HG03095 (cell line): ENCODE measurements at regions not wholly inside any gene's neighbourhood (a gene's known extent, or its start where the extent isn't known, plus 50 kb on each side); places are given as distances from the start of the nearest gene placed in this dataset.

Source experiments
- ATAC-seq: cut with Tn5 transposase; IDR thresholded peaks from one replicate; pipeline ENCODE4 v1.9.1; 2021; ENCODE audit warnings: moderate library complexity; ENCODE audit not compliant: unreplicated experiment

DNA sequence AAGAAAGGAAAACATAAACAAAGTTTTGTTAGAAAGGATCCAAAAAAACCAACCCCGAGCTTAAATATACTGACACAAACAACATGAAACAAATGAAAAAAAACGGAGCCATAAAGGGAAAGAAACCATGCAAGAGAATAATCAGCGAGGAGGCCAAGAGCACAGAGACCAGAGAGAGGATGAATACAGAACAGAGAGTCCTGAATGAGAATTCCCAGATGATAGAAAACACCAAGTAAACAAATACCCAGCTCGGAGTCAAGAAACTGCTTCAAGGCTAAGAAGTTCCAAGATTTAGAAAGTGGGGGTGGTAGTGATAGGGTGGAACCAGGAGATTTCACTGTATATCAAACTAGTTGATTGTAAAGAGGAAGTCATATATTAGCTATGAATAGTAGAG is 313.3 kb downstream of the OSR1 start:
- ATAC-seq = no peak

DNA sequence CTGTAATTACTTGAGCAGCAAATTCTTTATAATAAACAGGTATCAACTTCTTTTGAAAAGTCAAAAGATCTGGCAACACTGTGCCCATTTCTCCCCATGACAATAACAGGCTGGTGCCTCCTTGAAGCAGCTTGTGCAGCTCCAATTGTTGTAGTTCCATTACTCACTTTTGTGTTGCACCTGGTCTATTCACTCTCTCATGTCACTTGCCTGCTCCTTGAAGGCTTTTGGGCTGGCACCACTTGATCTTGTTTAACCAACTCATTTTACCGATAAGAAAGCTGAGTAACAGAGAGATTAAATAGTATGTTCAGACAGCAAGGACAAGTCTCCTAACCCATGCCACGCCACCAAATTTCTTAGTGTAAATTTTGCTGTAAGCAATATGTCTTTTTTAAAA is 314.5 kb downstream of the OSR1 start:
- no peak for ATAC-seq

DNA sequence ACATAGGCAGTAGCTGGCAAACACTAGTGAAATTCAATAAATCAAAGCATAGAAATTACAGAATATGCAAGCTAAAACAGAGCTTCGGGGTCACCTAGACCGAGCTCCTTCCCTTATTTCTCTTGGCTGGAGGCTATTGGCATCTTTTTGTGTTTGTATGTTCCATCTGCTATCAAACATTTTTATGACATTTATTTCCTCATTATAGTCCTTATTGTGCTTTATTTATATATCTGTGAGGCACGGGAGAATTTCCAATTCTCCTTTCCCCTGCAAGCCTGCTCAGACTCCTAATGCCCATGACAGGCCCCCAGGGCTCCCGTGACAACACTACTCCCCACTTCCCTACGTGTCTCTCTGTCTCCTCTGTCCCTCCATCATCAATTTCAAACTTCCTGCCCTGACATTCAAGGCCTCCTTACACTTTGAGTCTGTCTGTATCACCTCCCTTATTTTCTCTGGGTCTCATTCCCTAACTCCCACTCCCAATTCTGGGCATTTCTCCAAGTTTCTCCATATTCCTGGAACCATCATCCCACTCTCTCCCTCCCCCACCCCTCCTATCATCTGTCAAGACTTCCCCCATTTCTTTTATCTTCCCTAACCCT is 316.9 kb downstream of the OSR1 start:
- no peak for ATAC-seq

DNA sequence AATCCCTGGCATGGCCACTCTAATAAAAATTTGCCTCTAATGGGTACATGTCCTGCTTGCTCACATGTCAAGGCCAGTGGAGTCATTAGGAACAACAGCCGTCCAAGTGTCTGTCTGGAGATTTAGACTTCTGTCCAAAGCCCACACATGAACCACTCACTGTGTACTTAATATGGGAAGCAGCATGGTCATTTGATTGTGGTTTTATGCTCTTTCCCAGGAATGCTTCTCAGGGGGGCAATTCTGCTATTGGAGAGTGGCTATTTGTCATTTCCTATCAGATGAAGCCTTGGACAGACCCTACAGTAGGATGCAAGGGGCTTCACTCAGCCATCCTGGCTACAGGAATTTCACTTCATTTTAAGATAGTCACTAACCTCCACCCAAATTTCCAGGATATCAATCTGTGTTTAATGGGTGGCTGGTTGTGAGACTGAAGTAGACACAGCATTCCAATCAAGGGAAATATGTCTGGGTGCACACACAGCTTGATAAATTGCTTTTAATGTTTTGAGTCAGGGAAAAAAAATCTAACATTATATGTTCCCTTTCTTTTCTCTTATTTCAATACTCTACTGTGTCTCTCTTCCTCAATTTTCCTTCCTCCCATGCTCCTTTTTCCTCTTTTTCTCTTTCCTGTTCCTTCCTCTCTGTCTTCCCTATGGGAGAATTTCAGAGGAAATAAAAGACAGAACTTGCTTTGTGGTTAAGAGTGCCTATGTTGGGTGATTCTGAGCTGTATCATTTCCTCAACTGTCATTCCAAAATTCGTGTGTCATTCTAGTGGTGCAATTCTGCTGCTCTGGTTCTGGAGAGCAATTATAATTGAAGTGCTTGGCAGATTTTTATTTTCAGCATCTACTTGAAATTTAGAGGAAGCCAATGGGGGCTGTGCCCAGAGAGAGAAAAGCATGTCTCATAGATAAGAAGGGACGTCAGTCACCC is 320.1 kb downstream of the OSR1 start:
- no peak for ATAC-seq

DNA sequence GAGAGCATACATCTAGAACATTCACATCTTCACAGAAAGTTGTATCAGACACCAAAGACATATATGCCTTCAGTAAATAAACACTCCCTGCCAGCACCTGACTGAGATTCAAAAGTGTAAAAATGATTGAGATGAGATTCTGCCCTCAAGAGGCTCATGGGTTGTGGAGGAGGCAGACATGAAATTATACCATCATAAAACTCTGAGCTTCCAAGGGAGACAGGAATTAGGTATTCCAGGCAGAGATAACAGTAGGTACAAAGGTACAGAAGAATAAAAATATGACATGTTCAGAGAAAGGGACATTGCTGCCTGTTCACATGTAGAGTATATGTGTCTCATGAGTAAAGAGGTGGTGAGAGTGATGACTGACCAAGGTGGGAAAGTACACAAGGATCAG is 322.3 kb downstream of the OSR1 start:
- ATAC-seq = no peak

DNA sequence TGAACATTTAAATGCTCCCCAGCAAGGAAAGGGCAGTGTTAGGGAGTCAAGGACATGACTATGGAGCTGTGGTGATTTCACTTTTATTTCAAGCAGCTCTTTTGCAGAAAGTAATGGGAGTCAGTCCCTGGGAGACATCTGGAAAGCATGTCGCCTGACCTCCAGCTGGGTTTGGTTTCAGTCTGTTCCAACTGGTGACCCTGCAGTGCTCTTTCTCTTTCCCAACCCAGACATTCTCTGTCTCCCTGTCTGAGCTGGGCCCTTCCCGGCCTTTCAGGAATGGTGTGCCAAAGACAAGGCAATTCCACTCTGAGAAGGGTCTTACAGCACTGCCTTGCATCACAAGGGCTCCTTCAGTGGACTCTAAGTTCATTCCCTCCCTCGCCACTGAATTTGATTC is 323.2 kb downstream of the OSR1 start:
- ATAC-seq = no peak

DNA sequence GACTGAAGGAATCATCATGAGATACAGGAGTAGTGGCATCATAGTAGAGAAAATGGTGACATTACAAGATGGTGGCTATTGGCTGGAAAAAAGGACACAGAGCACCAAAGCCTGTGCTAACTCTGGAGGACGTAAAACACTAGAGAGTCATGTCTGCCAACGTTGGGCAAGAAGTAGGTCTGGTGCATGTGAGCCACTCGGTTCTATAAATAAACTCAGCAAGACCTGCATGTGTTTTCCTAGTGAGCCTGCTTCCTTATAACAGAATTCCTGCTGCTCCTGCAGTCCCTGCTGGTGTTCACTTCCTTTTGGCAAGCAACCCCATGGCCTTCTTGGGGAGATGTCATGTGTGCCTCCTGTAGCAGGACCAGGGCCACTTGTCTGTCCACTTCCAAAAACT is 325.2 kb downstream of the OSR1 start:
- ATAC-seq = no peak

DNA sequence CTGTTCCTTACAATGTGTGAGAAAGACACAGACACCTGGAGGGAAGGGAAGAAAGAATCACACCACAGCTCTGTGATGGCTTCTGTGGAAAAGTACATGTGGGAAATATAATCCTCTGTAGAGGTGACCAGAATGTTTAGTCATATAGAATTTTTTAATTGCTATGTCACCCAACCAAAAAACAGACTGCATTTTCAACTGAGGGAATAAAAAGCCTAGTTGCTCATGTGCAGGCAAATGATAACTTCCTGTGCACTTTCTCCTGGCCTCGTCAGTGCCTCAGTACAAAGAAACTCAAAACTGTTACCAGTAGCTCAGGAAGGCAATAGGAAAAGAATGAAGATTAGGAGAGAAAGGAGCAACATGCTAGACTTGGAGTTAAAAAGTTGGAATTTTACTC is 326.8 kb downstream of the OSR1 start:
- ATAC-seq = no peak

DNA sequence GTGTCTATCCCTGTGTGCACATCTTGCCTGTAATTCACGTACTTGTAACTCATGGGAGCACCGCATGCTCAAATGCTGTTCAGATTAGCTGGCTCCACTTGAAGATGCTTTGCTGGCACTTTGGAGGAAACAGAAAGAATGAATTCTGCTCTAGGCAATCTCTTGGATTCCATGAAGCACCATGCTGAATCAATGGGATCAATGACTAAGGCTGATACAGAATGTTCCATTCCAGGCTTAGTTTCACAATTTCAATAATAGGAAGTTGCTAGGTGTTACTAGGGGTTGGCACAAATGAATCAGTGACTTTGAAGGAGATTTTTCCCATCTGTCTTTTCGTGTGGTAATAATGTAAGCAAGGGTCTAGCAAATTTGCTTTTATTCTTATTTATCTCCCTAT is 328.8 kb downstream of the OSR1 start:
- no peak for ATAC-seq

DNA sequence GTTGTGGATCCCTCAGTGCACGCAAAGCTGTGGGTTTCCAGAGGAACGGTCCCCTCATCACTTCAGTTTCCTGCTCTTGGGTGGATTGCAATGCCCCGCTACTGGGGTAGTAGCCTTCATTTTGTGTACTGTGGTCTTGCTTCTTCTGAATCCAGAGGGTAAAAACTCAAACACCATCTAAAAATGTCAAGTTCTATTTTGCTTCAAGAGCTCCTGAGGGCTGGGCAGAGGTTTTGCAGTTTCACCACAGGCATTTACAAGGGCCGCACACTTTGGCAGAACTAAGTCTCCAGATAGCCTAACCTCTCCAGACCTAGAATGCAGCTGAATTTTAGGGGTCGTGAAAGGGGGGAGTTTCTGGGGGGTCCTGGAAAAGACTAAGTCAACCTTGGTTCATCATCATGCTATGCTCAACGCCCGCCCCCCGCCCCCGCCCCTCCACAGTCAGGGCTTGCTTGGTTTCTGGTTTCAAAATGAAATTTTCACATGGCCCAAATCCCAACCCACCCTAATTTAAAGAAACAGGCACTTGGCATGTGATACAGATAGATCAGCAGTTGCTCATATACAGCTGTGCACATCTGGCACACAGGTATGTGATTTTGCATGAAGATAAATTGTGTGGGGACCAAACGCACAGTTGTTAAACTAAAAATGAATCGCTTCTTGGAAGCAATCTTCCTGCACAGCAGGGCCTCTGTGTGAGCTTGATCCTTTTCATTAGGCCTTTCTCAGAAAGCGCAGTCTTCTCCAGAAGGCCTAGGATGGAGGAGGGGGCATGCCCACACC is 329.6 kb downstream of the OSR1 start:
- ATAC-seq = no peak

DNA sequence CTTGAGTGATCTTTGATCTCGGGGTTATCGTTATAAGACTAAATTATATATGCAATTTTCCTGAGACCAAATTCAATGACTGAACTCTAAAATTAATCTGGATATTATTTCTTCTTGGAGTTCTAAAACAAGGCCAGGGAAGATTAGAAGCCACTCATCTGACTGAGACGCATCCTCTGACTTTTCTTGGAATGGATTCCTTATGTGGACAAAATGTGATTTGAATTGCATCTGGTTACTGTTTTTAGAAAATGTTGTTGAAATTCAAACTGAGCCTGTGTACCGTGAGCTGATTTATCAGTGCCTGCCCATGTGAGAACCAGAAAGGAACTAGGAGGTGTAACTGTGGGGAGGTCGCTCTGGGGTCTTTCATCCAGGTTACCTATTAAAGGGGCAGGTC is 330.8 kb downstream of the OSR1 start:
- ATAC-seq = no peak

DNA sequence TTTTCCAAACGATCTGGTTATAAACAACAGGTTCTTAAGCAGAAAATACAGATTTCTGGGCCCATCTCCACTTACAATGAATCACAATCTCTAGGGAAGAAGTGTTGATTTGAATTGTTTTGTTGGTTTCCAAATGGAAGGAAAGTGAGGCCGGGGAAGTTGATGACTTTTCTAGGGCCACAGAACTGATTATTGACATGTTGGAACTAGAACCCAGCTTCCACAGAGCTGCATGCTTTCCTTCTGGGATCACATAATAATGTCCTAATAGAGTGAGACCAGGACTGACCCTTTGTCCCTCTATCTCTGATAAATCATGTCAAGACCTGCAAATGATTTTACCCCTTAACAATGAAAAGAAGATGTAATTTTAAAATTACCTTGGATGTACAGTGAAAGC is 332.2 kb downstream of the OSR1 start:
- no peak for ATAC-seq

DNA sequence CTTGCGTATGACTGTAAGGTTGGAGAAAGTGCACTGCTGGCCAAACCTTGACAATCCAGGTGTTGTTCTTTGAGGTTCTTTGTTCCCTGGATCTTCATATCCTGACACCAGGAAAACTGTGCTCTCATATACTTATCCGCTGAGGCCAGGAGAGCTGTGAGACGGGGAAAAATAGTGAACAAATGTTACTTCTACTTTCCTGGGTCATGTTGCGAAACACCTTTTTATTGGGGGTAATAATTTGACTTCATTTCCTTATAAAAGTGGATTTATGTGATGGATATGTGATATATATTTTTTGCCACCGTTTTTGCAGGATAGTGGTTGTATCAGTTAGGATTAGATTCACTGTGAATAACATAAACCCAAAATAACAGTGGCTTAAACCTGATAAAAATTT is 336.1 kb downstream of the OSR1 start:
- no peak for ATAC-seq

DNA sequence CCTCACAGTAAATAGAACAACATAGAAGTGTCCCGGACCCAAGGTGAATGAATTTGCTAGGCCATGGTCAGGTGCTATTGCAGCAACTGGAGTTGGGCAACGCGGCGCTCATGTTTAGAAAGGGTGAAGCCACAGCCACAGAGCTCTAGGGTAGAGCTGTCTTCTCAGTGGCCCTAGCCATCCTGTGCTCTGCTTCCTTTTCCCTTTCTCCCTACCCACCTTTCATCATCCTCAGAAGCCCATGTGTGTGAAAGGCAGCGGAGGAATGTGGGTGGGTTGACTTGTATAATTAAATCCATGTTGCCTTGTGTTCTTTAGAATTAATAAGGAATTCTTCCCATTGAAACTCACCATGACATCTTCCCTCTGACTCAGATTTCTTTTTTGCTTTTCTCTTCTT is 336.7 kb downstream of the OSR1 start:
- no peak for ATAC-seq

DNA sequence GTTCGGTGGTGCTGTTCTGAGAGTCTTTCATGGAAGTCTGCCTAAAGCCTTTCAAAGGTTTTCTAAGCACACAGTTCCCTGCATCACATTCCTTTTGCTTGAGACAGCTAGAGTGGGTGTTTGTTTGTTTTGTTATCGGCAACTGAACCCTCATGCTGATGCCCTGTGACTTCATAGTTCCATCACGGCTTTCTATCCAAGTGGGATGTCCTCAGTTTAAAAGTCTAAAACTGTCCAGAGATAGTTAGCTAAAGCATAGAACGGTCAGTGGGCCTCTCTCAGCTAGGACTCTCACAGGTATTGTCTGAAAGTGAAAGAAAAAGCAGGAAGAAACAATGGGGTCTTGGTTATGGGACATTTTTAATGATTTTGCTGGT is 337.3 kb downstream of the OSR1 start:
- ATAC-seq = no peak

DNA sequence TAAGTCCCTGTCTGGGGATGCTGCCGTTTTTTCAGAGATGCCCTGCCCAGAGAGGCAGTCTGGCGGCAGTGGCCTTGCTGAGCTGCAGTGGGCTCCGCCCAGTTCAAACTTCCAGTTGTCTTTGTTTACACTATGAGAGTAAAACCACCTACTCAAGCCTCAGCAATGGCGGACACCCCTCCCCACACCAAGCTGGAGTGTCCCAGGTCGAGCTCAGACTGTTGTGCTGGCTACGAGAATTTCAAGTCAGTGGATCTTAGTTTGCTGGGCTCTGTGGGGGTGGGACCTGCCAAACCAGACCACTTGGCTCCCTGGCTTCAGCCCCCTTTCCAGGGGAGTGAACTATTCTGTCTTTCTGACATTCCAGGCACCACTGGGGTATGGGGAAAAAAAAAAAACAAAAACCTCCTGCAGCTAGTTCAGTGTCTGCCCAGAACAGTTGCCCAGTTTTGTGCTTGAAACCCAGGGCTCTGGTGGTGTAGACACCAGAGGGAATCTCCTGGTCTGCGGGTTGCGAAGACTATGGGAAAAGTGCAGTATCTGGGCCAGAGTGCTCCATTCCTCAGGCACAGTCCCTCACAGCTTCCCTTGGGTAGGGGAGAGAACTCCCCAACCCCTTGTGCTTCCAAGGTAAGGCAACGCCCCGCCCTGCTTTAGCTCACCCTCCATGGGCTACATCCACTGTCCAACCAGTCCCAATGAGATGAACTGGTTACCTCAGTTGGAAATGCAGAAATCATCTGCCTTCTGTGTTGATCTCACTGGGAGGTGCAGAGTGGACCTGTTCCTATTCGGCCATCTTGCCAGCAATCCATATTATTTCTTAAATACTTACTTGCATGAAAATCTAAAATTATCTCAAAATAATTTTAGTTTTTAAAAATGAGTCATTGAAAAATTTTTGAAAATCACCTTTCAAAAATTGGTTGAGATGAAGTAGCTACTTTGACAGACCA is 338.0 kb downstream of the OSR1 start:
- no peak for ATAC-seq

DNA sequence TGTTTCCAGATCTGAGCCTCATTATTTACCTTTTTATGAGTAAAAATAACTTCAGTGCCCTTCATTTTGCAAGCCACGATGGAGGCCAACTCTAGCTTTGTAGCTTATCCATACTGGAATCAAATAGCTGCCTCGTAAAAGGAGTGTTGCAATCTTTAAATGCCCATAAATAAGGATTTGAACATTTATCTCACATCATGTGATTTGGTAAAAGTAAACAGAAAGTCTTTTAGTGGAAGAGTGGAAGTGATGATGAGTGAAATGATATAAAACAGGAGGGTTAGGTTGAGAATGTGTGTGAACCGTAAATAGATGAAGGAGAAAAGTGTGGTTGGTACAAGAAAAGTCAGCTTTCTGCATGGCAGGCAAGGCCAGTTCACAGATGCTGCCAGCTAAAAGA is 348.9 kb downstream of the OSR1 start:
- no peak for ATAC-seq

DNA sequence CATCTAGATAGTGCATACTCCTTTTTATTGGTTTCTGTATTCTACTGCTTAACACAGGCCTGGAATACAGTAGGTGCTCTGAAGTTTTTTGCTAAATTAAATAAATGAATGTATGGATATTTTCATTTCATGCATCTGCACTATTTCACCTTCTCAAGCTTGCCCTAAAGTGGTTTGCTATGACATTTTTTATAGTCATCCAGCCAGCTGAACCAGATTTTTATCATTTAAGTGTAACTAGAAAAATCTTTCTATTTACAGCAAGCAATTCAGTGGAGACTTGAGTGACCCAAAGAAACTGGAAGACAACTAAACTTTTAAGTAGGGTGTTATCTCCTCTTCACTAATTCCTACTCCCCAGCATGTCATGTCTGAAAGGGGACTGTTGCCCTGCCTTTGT is 354.9 kb downstream of the OSR1 start:
- ATAC-seq = no peak

DNA sequence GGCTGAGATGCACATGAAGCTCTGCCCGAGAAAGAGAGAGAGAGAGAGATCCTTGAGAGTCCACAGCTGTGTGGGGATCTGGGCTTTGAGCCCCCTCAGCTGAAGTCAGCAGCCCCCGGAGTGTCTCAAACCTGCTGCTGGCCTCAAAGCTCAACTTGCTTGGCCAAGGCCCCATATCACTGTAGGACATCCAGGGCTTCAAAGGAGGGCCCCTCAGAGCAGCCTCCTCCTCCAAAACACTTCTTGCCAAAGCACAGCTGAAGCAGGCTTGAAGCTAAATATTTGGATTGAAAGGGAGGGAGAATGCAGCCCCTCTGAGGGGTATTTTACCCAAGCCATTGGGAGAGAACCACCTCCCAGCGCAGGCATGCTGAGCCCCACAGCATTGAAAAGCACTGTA is 357.6 kb downstream of the OSR1 start:
- no peak for ATAC-seq

DNA sequence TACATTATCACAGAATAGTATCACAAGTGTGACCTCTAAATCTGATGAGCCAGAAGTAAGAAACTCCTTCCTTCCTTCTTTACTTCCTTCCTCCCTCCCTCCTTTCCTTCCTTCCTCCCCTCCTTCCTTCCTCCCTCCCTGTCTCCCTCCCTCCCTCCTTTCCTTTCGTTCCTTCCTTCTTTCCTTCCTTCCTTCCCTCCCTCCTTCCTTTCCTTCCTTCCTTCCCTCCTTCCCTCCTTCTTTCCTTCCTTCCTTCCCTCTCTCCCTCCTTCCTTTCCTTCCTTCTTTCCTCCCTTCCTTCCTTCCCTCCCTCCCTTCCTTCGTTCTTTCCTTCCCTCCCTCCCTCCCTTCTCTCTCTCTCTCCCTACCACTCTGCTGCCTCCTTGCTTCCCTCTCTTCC is 359.2 kb downstream of the OSR1 start:
- no peak for ATAC-seq

DNA sequence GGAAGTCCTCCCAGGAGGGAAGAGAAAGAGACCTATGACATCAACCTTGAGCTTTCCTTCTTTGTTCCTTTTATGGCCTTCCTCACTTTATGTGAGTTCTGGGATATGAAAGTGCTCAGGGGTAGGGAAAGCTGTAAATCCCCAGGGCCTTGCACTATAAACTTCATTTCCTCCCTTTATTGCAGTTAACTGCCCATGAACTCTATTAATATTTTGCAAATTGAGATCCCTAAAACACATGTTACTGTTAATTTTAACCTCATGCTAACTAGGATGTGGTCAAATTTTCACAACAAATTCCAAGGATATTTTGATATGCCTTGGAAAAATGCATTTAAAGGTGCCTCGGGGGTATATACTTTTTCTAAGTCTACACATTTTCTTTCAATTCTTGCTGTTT is 359.9 kb downstream of the OSR1 start:
- ATAC-seq = no peak
